AG04450 (cell line): ENCODE measurements at regions not wholly inside any gene's neighbourhood (a gene's known extent, or its start where the extent isn't known, plus 50 kb on each side); places are given as distances from the start of the nearest gene placed in this dataset.
A peak's percentile ranks its signal among the peaks of the same experiment; 100 is the strongest.

Experiments
- CTCF ChIA-PET: fragments of 300-600, 350-600 bp; formaldehyde crosslinking; extraction: SDS; loops from one replicate; lab custom pipeline; 2022; ENCODE audit warnings: antibody characterized with exemption, inconsistent platforms; lab: Charles Lee
- POLR2A ChIA-PET: fragments of 350-600 bp; formaldehyde crosslinking; extraction: SDS; loops from one replicate; lab custom pipeline; 2021; ENCODE audit warnings: antibody characterized with exemption, inconsistent platforms; lab: Yijun Ruan, JAX
- DNase-seq: peaks from one replicate; pipeline ENCODE4 v3.0.0-alpha.2; 2011; ENCODE audit warnings: low read depth, low spot score
- H3K27ac ChIP-seq: one replicate; pipeline ENCODE4 v1.5.1; 2012; ENCODE audit warnings: low read depth, low read length, control low read depth
- H3K27me3 ChIP-seq: one replicate; pipeline ENCODE4 v1.6.0; 2012; ENCODE audit warnings: low read length; ENCODE audit not compliant: control insufficient read depth, insufficient read depth
- H3K4me3 ChIP-seq: 2 replicates; pipeline ENCODE4 v1.5.1; 2011; ENCODE audit warnings: mild to moderate bottlenecking, low read depth, low read length, control low read depth
- H3K9me3 ChIP-seq: 2 replicates; pipeline ENCODE4 v1.5.1; 2012; ENCODE audit warnings: low read length; ENCODE audit not compliant: control insufficient read depth, insufficient read depth
- TF ChIP-seq, protein P1 (sequence below): IDR thresholded peaks from 2 replicates; pipeline ENCODE4 v1.5.1; 2011; ENCODE audit warnings: low read depth, low read length, control low read depth, inconsistent platforms

- ChIA-PET POLR2A (no interaction called here), CTCF (no interaction called here)
- peak overlapping the region; percentile 37 for H3K4me3 ChIP-seq
These were observed 939.7 kb downstream of the NR2F1-AS1 start for GRCh38 chr5:92641031-92641962.

DNA sequence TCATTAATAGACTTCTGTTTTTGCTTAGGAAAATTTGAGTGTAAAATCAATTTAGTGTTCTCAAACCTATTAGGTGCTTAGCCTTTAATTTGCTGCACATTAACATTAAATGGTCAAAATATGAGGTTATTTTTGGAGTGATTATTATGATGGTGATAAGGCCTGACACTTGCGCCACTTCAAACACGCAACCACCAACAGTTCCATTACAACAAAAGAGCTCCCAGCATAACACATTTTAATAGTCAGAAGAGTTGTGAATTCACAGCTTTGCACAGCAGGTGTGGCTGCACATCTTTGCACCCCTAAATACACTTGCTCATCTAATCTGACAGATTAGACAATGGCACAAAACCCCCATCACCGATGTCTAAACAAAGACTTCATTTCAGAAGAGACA lies 940.7 kb downstream of the NR2F1-AS1 start:
- H3K27me3 ChIP-seq: no peaks in the 10 kb centered on the region
- no peak overlapping the region for H3K27ac ChIP-seq
- TF ChIP-seq, protein P1, sequence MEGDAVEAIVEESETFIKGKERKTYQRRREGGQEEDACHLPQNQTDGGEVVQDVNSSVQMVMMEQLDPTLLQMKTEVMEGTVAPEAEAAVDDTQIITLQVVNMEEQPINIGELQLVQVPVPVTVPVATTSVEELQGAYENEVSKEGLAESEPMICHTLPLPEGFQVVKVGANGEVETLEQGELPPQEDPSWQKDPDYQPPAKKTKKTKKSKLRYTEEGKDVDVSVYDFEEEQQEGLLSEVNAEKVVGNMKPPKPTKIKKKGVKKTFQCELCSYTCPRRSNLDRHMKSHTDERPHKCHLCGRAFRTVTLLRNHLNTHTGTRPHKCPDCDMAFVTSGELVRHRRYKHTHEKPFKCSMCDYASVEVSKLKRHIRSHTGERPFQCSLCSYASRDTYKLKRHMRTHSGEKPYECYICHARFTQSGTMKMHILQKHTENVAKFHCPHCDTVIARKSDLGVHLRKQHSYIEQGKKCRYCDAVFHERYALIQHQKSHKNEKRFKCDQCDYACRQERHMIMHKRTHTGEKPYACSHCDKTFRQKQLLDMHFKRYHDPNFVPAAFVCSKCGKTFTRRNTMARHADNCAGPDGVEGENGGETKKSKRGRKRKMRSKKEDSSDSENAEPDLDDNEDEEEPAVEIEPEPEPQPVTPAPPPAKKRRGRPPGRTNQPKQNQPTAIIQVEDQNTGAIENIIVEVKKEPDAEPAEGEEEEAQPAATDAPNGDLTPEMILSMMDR: no peak
- DNase-seq: no peak
- ChIA-PET CTCF (no interaction called here), POLR2A (no interaction called here)
- no peaks in the 10 kb centered on the region for H3K9me3 ChIP-seq
- H3K4me3 ChIP-seq: no peak overlapping the region

More at GRCh38 chr5:92641031-92641962, 939.7 kb downstream of the NR2F1-AS1 start:
- H3K27ac ChIP-seq: peak overlapping the region; percentile 39
- no peaks in the 10 kb centered on the region for H3K9me3 ChIP-seq
- TF ChIP-seq, protein P1: no peak
- H3K27me3 ChIP-seq: no peaks in the 10 kb centered on the region
- peak; percentile 15 for DNase-seq

DNA sequence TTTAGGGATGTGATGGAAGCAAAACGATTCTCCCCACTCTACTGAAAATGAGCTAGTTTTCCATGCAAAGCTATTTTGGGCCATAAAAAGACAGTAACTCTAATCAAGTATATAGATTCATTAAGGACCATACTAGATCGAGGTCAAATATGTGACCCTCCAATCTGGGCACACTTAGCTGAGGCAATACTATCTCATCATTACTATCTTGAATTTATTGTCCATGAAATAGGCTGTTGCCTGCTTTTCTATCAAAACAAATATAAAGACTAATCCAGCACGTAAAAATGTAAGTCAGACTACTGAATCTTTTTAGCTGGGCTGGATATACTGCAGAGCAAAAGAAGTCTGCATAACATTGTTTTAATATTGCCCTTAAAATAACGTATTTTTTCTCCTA lies 943.1 kb downstream of the NR2F1-AS1 start:
- TF ChIP-seq, protein P1: no peak
- Histone ChIP-seq H3K4me3 (no peak overlapping the region), H3K27me3 (no peaks in the 10 kb centered on the region), H3K9me3 (no peaks in the 10 kb centered on the region), H3K27ac (no peak overlapping the region)
- DNase-seq: no peak
- POLR2A ChIA-PET: no interaction called here
- CTCF ChIA-PET: no interaction called here

DNA sequence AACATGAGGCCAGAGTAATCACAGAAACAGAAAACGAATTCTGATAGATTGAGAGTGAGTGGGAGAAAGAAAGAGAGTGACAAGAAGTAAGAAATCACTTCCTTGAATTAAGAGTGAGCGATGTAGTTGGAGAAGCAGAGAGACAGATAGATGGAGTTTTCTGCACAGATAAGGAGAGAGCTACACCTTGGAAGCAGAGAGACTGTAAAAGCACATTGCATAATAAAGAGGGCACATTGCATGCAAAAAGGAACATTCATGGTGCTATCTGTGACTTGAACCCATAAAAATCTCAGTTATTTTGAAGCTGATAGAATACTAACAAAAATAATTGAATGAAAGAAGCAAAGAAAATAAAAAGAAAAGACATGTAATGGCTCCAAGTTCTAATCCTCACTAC lies 943.8 kb downstream of the NR2F1-AS1 start:
- no peak for DNase-seq
- H3K4me3 ChIP-seq: no peak overlapping the region
- H3K27ac ChIP-seq: no peak overlapping the region
- no peaks in the 10 kb centered on the region for H3K9me3 ChIP-seq
- no peaks in the 10 kb centered on the region for H3K27me3 ChIP-seq
- CTCF ChIA-PET: interaction anchor here (0.9 kb wide), 1 partner anchor 119 kb away, joined by 4 read pairs; no protein-coding TSS in a partner anchor
- POLR2A ChIA-PET: no interaction called here
- TF ChIP-seq, protein P1: no peak

GRCh38 chr5:92635001-92635461 lies 946.0 kb downstream of the NR2F1-AS1 start:
- CTCF ChIA-PET: interaction anchor here (0.7 kb wide), 1 partner anchor 69 kb away, joined by 3 read pairs; no protein-coding TSS in a partner anchor
- Histone ChIP-seq H3K4me3 (no peak overlapping the region), H3K27ac (no peak overlapping the region), H3K9me3 (peaks cover 9% of the 10 kb centered on the region; the same call in 1 of the 2 replicates), H3K27me3 (no peaks in the 10 kb centered on the region)
- POLR2A ChIA-PET: no interaction called here
- TF ChIP-seq, protein P1: no peak
- no peak for DNase-seq
